ENCODE measurements at regions not wholly inside any gene's neighbourhood (a gene's known extent, or its start where the extent isn't known, plus 50 kb on each side); places are given as distances from the start of the nearest gene placed in this dataset.
A peak's percentile ranks its signal among the peaks of the same experiment; 100 is the strongest.

- no peak for DNase-seq
- H2AK5ac ChIP-seq (ENCODE audit: low read length, severe bottlenecking): no peak overlapping the region
Observed at GRCh38 chr9:90098408-90098807, 493.6 kb downstream of the GADD45G start.

GRCh38 chr9:90099262-90099963 lies 494.6 kb downstream of the GADD45G start:
- Histone ChIP-seq H2BK15ac (ENCODE audit: low read depth, poor library complexity, severe bottlenecking) (no peak overlapping the region), H2AK5ac (ENCODE audit: low read length, severe bottlenecking) (no peak overlapping the region), H3K9ac (ENCODE audit: low read length) (no peak overlapping the region), H3K27me3 (ENCODE audit: control insufficient read depth in 1 of 2, insufficient read depth in 1 of 2, low read length in 2 of 2) (peaks cover 38 to 46% of the 10 kb centered on the region in 2 experiments), H3K14ac (ENCODE audit: low read length in 2 of 2) (peak overlapping the region in 1 of 2 experiments; percentile 15), H3K4me3 (ENCODE audit: insufficient read depth in 1 of 2, low read depth in 1 of 2, low read length in 2 of 2) (no peak overlapping the region), H3K4me1 (ENCODE audit: control insufficient read depth, insufficient read depth, low read depth, low read length) (no peaks in the 10 kb centered on the region), H3K18ac (ENCODE audit: low read depth in 1 of 2, low read length in 2 of 2) (peak overlapping the region in 1 of 2 experiments; percentile 7), H4K8ac (ENCODE audit: low read length) (peak overlapping the region; percentile 10), H3K4ac (ENCODE audit: low read depth in 1 of 2, low read length in 2 of 2) (no peak overlapping the region), H3K23ac (ENCODE audit: low read length in 2 of 2) (no peak overlapping the region), H2BK12ac (ENCODE audit: low read length in 2 of 2) (peak overlapping the region in 1 of 2 experiments; percentile 75), H3K27ac (ENCODE audit: low read length, poor library complexity, severe bottlenecking) (no peak overlapping the region), H3K79me1 (replicated peaks; ENCODE audit: low read length, poor library complexity, severe bottlenecking) (no peaks in the 10 kb centered on the region), H2BK120ac (ENCODE audit: low read depth, low read length) (no peak overlapping the region), H2BK5ac (ENCODE audit: low read depth, low read length, poor library complexity, severe bottlenecking) (no peak overlapping the region), H3K36me3 (ENCODE audit: control insufficient read depth in 1 of 2, insufficient read depth in 2 of 2, low read depth in 1 of 2, low read length in 2 of 2) (no peaks in the 10 kb centered on the region), H3K9me3 (ENCODE audit: control insufficient read depth, low read length) (no peaks in the 10 kb centered on the region), H3K4me2 (ENCODE audit: low read length, poor library complexity, severe bottlenecking) (no peak overlapping the region), H4K91ac (ENCODE audit: low read length) (no peak overlapping the region), H2AFZ (ENCODE audit: low read depth, low read length) (no peak overlapping the region)
- WGBS: 92% methylated on average over 8 of the region's 9 CpGs
- DNase-seq: peak; percentile 62

More at GRCh38 chr9:90098408-90098807, 493.6 kb downstream of the GADD45G start:
- H3K9me3 ChIP-seq (ENCODE audit: control insufficient read depth, low read length): no peaks in the 10 kb centered on the region
- no peak overlapping the region for H2BK120ac ChIP-seq (ENCODE audit: low read depth, low read length)
- no peak overlapping the region for H2BK5ac ChIP-seq (ENCODE audit: low read depth, low read length, poor library complexity, severe bottlenecking)
- H3K9ac ChIP-seq (ENCODE audit: low read length): no peak overlapping the region
- no peak overlapping the region for H2AFZ ChIP-seq (ENCODE audit: low read depth, low read length)
- no peak overlapping the region for H3K4me2 ChIP-seq (ENCODE audit: low read length, poor library complexity, severe bottlenecking)
- no peak overlapping the region for H3K23ac ChIP-seq (ENCODE audit: low read length in 2 of 2)
- no peak overlapping the region for H4K8ac ChIP-seq (ENCODE audit: low read length)
- no peaks in the 10 kb centered on the region for H3K36me3 ChIP-seq (ENCODE audit: control insufficient read depth in 1 of 2, insufficient read depth in 2 of 2, low read depth in 1 of 2, low read length in 2 of 2)
- H4K91ac ChIP-seq (ENCODE audit: low read length): peak overlapping the region; percentile 56
- no peak overlapping the region for H3K14ac ChIP-seq (ENCODE audit: low read length in 2 of 2)
- no peak overlapping the region for H3K27ac ChIP-seq (ENCODE audit: low read length, poor library complexity, severe bottlenecking)
- H3K4me3 ChIP-seq (ENCODE audit: insufficient read depth in 1 of 2, low read depth in 1 of 2, low read length in 2 of 2): no peak overlapping the region
- no peak overlapping the region for H2BK15ac ChIP-seq (ENCODE audit: low read depth, poor library complexity, severe bottlenecking)
- no peak overlapping the region for H3K4ac ChIP-seq (ENCODE audit: low read depth in 1 of 2, low read length in 2 of 2)
- WGBS: 89% methylated on average over 10 of the region's 10 CpGs
- peak overlapping the region in 1 of 2 experiments; percentile 47 for H2BK12ac ChIP-seq (ENCODE audit: low read length in 2 of 2)
- peak overlapping the region in 1 of 2 experiments; percentile 21 for H3K18ac ChIP-seq (ENCODE audit: low read depth in 1 of 2, low read length in 2 of 2)
- no peaks in the 10 kb centered on the region for H3K4me1 ChIP-seq (ENCODE audit: control insufficient read depth, insufficient read depth, low read depth, low read length)
- H3K27me3 ChIP-seq (ENCODE audit: control insufficient read depth in 1 of 2, insufficient read depth in 1 of 2, low read length in 2 of 2): peaks cover 38 to 54% of the 10 kb centered on the region in 2 experiments
- H3K79me1 ChIP-seq (replicated peaks; ENCODE audit: low read length, poor library complexity, severe bottlenecking): no peaks in the 10 kb centered on the region

- no peak overlapping the region for H3K27ac ChIP-seq (ENCODE audit: low read length, poor library complexity, severe bottlenecking)
- no peaks in the 10 kb centered on the region for H3K36me3 ChIP-seq (ENCODE audit: control insufficient read depth in 1 of 2, insufficient read depth in 2 of 2, low read depth in 1 of 2, low read length in 2 of 2)
- no peak overlapping the region for H3K4me2 ChIP-seq (ENCODE audit: low read length, poor library complexity, severe bottlenecking)
- WGBS: 62% methylated on average over 3 of the region's 3 CpGs
- no peaks in the 10 kb centered on the region for H3K9me3 ChIP-seq (ENCODE audit: control insufficient read depth, low read length)
- H3K23ac ChIP-seq (ENCODE audit: low read length in 2 of 2): no peak overlapping the region
- H2BK12ac ChIP-seq (ENCODE audit: low read length in 2 of 2): peak overlapping the region in 1 of 2 experiments; percentile 21
- no peak overlapping the region for H4K91ac ChIP-seq (ENCODE audit: low read length)
- no peak overlapping the region for H2BK120ac ChIP-seq (ENCODE audit: low read depth, low read length)
- no peak for DNase-seq
- no peak overlapping the region for H4K8ac ChIP-seq (ENCODE audit: low read length)
- H3K9ac ChIP-seq (ENCODE audit: low read length): no peak overlapping the region
- H3K27me3 ChIP-seq (ENCODE audit: control insufficient read depth in 1 of 2, insufficient read depth in 1 of 2, low read length in 2 of 2): peaks cover 34 to 42% of the 10 kb centered on the region in 2 experiments
- H3K79me1 ChIP-seq (replicated peaks; ENCODE audit: low read length, poor library complexity, severe bottlenecking): no peaks in the 10 kb centered on the region
- no peak overlapping the region for H2BK15ac ChIP-seq (ENCODE audit: low read depth, poor library complexity, severe bottlenecking)
- no peak overlapping the region for H2AK5ac ChIP-seq (ENCODE audit: low read length, severe bottlenecking)
- no peak overlapping the region for H3K14ac ChIP-seq (ENCODE audit: low read length in 2 of 2)
- H3K18ac ChIP-seq (ENCODE audit: low read depth in 1 of 2, low read length in 2 of 2): no peak overlapping the region
- H3K4me3 ChIP-seq (ENCODE audit: insufficient read depth in 1 of 2, low read depth in 1 of 2, low read length in 2 of 2): no peak overlapping the region
- no peaks in the 10 kb centered on the region for H3K4me1 ChIP-seq (ENCODE audit: control insufficient read depth, insufficient read depth, low read depth, low read length)
- H3K4ac ChIP-seq (ENCODE audit: low read depth in 1 of 2, low read length in 2 of 2): no peak overlapping the region
- no peak overlapping the region for H2BK5ac ChIP-seq (ENCODE audit: low read depth, low read length, poor library complexity, severe bottlenecking)
- H2AFZ ChIP-seq (ENCODE audit: low read depth, low read length): no peak overlapping the region
Observed at GRCh38 chr9:90100014-90100413, 495.2 kb downstream of the GADD45G start.

- Histone ChIP-seq H3K4me1 (ENCODE audit: control insufficient read depth, insufficient read depth, low read depth, low read length) (peaks cover 1% of the 10 kb centered on the region), H3K23ac (ENCODE audit: low read length in 2 of 2) (no peak overlapping the region), H3K9me3 (ENCODE audit: control insufficient read depth, low read length) (no peaks in the 10 kb centered on the region), H3K36me3 (ENCODE audit: control insufficient read depth in 1 of 2, insufficient read depth in 2 of 2, low read depth in 1 of 2, low read length in 2 of 2) (no peaks in the 10 kb centered on the region), H4K91ac (ENCODE audit: low read length) (no peak overlapping the region), H2BK120ac (ENCODE audit: low read depth, low read length) (no peak overlapping the region), H3K79me1 (replicated peaks; ENCODE audit: low read length, poor library complexity, severe bottlenecking) (no peaks in the 10 kb centered on the region), H3K27ac (ENCODE audit: low read length, poor library complexity, severe bottlenecking) (no peak overlapping the region), H2AFZ (ENCODE audit: low read depth, low read length) (no peak overlapping the region), H3K27me3 (ENCODE audit: control insufficient read depth in 1 of 2, insufficient read depth in 1 of 2, low read length in 2 of 2) (peaks cover 12 to 18% of the 10 kb centered on the region in 2 experiments), H3K18ac (ENCODE audit: low read depth in 1 of 2, low read length in 2 of 2) (no peak overlapping the region), H3K9ac (ENCODE audit: low read length) (peak overlapping the region; percentile 29), H3K4ac (ENCODE audit: low read depth in 1 of 2, low read length in 2 of 2) (peak overlapping the region in 1 of 2 experiments; percentile 8), H3K14ac (ENCODE audit: low read length in 2 of 2) (no peak overlapping the region), H2BK12ac (ENCODE audit: low read length in 2 of 2) (no peak overlapping the region), H3K4me3 (ENCODE audit: insufficient read depth in 1 of 2, low read depth in 1 of 2, low read length in 2 of 2) (no peak overlapping the region), H3K4me2 (ENCODE audit: low read length, poor library complexity, severe bottlenecking) (no peak overlapping the region), H2AK5ac (ENCODE audit: low read length, severe bottlenecking) (no peak overlapping the region), H2BK15ac (ENCODE audit: low read depth, poor library complexity, severe bottlenecking) (no peak overlapping the region), H4K8ac (ENCODE audit: low read length) (no peak overlapping the region), H2BK5ac (ENCODE audit: low read depth, low read length, poor library complexity, severe bottlenecking) (no peak overlapping the region)
- WGBS: 21% methylated on average over 6 of the region's 6 CpGs
- peak; percentile 92 for DNase-seq
Observed at GRCh38 chr9:90102292-90102901, 497.6 kb downstream of the GADD45G start.
